GM19351 (cell line): ENCODE measurements at regions not wholly inside any gene's neighbourhood (a gene's known extent, or its start where the extent isn't known, plus 50 kb on each side); places are given as distances from the start of the nearest gene placed in this dataset.

Source experiments
- ATAC-seq: cut with Tn5 transposase; IDR thresholded peaks from one replicate; pipeline ENCODE4 v1.9.1; 2021; ENCODE audit warnings: mild to moderate bottlenecking, moderate library complexity; ENCODE audit not compliant: unreplicated experiment

DNA sequence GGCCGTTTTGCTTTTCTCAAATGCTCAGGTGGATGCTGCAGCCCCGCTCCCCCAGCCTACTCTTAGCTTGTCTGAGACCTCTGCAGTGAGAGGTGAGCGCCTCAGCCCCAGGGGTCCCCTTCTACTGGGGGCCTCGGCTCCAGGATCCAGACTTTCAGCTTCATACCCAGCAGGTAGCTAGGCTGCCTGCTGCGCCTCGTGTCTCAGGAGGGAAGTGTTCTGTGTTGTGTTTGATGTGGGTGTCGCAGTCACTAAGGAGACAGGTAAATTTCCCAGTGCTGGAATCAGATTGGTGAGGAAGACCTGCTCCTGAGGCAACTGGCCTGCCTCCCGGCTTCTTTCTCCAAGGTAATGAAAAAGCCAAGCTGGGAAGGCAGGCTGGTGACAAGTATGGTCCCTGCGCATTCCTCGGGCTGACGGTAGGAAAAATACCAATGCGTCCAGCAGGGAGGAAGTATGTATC, 604.0 kb upstream of the SALL1 start:
- no peak for ATAC-seq

DNA sequence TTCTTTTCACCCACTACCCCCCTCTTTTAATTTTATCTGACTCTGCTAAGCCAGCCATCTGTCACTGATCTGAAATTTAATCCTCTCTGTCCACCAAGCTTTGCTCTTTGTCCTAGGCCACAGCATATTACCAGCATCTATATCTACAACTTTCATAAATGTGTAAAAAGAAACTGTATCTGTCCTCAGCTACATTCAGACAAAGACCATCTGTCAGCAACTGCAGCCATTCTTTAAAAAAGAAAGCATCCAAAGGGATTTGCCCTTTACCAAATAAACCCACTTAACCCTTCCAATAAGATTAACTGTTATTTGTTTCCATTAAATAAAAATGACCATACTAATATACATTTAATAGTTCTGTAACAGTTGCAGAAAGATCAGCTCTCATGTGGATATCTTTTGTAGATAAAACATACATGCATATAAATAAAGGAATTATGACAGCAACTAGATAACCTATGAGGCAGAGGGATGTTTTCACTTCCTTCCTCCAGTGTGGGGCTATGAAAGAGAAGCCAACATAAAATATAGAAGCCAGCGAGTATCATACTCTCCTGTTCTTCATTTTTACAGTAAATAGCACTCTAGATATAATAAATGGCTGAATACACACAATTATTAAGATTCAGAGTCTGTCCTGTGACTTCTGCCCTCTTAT, 602.5 kb upstream of the SALL1 start:
- ATAC-seq = no peak

DNA sequence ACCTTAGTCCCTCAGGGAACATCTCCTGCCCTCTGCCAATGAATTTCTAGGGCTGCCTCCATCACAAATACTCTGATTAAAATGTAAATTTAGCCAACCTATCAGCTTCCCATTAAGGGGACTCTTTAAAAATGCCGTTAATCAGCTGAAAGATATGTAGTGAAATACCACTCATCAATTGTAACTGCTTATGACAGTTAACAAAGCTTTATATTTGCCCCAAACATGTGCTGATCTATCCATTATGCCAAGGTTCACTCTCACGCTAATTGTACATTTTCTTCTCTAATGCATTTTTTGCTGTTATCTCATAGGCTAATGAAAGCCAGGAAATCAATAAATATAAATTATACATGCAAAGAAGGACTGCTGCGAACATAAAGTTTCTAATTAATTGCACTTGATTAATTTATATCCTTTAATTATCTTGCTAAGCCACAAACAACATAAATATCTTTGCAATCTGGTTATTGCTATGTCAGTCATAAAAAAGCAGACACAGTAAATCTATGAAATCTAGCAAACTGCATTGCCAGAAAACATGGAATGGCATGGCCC, 601.4 kb upstream of the SALL1 start:
- ATAC-seq = no peak

DNA sequence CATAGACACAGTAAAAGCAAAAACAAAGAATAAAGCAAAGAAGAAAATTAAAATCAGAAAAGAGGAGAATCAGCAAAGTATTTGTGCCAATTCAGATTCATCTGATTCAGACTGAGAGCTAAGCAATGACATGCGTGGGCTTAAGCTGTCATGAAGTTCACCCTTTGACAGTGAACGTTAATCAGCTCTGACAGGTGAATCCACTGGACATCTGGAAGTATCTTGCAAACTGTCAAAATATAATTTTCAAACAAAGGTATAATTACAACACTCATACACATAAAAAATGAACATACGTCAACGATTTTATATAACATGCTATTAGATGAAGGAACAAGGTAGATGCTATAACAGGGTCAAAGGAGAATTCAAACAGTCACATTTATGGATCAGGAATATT, 596.3 kb upstream of the SALL1 start:
- ATAC-seq = no peak

DNA sequence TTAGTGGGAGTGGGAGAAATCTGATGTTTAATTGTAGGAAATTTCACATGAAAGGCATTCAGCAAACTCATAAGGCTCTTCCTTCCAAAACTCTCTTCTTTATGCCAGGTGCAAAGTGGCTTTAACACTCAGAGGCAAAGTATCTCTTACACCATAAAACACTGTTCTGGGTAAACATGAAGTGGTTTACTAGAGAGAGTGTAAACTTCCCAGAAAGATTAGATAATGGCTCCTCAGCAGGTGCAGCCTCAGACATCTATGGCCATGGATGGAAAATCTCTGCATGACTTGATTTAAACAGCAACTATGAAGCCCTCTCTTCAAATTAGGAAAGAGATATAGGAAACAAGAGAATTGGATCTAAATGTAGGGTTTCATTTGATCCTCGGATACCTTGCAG, 583.1 kb upstream of the SALL1 start:
- no peak for ATAC-seq

DNA sequence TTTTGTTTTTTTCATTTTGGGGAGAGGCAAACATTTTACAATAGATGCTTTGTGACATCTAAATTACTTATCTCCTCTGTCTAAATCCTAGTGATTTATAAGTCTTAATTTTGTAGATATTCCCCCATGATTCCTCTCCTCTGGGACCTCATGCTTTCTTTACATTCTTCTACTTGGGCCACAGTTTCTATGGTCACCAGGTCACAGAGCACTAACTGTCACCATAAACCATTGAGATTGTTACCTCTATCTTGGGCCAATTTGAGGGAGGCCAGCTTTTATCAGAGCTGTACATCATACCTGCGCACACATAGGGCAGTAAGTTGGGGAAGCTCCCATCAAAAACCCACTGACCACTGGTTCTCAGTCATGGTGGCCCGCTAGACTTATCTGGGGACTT, 582.1 kb upstream of the SALL1 start:
- no peak for ATAC-seq

DNA sequence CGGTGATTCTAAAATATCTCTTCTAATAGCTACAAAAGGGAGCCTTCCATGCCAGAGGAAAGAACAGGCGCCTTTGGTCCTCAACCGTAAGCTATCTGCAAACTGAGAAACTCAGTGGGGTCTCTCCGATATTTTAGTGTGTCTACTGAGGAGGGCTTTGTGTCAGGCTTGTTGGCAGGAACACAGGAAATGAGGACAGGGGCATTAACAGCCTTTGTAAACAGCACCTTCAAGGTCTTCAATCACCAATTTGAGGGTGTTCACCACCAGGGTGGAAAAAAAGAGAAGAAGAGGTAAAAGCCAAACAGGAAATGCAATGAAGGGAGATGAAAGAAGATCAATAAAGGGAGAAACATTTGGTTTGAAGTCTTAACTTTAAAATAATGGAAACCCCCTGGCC, 580.1 kb upstream of the SALL1 start:
- ATAC-seq = no peak

DNA sequence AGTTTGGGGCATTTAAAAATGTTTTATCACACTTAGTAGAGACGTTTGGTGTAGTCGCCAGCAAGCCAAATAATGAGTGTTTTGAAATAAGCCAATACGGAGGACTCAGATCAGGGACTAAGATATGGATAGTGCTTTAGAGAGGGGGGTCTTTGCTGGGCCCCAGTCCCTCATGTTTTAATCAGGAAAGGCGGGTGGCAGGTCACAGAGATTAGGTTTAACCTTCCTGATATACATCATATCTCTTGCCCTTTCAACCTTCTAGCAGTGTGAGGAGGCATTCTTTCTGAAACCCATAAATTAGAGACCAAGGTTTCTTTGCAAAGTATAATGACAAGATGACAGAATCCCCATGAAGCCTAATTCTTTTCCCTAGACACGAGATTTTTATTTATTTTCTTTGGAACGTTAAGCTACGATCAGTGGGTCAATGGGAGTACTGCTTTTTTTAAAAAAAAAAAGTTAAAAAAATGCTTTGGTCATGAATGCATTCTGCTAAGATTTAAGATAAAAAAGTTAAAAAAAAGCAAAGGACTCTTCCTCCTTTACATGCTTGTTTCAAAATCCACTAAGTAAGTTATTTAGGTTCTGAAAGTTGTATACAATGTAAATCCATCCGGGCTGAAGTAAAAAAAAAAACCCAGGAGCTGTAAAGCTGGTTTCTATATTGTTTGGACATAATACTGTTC, 572.1 kb upstream of the SALL1 start:
- no peak for ATAC-seq

DNA sequence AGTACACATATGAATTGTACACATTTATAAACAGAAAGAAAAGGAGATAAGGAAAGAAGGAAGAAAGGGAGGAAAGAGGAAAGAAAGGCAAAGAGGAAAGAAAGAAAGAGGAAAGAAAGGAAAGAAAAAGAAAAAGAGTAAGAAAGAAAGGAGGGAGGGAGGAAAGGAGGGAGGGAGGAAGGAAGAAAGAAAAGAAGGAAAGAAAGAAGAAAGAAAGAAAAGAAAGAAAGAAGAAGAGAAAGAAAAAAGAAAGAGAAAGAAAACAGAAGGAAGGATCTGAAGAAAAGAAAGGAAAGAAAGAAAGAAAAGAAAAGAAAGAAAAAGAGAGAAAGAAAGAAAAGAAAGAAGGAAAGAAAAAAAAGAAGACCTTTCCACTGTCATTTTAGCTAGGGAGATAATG, 571.4 kb upstream of the SALL1 start:
- no peak for ATAC-seq

DNA sequence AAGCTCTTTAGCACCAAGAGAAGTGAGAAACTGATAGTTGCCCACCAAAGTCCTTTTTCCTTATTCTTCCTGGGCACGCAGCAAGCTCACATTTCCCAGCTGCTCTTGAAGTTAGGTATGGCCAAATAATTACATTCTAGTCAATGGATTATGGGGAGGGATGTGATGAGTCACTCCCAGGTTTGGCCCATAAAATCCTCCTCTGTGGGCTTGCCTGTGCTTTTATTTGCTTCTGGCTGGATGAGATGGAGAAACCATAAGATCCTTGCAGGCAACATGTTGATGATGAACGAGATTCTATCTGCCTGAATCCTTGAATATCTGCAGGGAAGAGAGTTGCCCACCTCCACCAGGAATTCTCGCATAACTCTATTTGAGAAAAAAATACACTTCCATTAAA, 568.3 kb upstream of the SALL1 start:
- no peak for ATAC-seq

DNA sequence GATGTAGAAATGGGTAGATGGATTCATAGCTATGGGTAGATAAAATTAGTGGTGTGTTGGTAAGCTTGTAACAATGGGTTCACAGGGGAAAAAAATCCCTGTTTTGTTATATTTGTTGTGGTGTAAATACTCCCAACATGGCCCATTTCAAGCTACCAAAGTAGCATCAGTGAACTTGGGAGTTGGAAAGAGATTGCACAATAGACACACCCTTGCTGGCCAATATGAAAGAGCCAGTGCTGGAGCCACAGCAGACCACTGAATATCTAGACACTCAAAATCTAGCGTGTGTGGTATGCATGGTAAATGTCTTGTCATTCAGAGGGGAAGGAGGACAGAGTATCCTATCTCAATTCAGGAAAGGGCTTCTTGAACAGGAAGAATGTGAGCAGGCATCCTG, 565.1 kb upstream of the SALL1 start:
- ATAC-seq = no peak

DNA sequence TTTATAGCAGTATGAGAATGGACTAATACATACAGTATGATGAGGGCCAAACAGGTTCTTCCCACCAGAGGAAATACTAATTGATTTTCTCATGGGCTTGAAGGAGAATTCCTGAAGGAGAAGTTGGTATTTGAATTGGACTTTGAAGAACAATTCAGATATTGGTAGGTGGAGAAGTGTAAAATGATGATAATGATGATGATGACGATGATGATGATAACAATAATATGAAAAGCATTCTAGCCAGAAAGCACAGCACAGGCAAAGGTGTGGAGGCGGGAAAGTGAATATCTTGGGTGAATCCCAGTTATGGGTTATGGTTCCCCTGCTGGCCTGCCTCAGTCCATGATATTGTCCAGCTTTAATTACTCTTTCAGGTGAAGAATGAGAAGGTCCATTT, 562.4 kb upstream of the SALL1 start:
- no peak for ATAC-seq

DNA sequence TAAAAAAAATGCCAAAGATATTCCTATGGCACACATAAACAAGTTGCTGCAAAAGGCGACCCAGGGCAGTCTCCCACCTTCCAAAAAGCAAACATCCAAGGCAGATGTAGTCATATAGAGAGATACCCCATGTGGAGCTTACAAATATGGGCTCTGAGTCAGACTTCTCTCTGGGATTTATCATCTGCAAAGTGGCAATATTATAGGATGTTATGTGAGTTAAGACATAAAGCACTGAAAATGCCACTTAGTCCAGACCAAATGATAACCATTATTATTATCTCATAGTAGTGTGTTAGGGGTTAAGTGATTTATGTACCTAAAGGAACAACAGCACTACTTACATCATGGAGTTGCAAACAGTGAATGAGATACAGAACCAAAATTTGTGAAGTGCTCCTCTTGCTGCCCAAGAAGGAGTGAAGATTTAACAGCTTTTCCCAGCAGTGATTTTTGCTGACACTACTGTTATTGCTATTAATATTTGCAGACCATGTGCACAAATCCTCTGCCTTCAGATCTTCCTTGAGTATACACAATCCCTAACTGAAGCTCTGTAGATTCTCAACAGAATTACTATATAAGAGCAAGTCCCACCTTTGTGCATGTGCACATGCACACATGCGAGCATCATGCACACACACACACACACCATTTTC, 560.0 kb upstream of the SALL1 start:
- ATAC-seq = no peak

DNA sequence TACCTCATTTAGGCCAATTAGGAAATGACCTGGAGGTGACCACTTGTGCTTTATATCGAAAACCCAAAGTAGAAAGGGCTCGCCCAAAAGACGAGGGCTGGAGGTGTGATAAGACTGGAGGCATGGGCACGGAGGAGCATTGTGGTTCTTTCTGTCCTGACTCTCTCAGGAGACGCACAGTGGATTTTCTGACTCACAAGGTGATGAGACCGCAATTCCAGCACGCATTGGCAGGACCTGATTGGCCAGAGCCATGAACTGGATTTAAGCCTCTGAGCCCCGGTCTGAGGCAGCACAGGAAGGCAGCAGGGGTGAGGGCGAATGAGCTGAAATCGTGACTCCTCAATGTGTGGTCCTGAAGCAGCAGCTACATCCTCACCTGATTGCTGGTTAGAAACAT, 559.1 kb upstream of the SALL1 start:
- no peak for ATAC-seq

DNA sequence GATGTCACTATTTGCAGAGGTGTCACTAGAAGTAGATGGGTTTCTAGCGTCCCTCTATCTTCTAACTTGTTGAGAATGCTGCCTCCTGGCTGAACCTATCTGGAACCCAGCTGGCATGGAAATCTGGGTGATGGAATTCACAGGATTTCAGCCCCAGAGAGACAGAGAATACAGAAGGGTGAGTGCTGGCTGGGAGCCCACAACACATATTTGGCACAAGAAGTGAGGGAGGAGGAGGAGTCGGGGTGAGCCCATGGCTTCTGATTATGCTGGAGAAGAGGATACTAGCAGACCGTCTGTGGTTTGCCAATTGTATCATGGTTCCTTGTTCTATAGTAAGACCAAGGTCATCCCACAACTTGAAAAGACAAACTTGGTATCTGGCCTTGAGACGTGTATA, 557.8 kb upstream of the SALL1 start:
- no peak for ATAC-seq

DNA sequence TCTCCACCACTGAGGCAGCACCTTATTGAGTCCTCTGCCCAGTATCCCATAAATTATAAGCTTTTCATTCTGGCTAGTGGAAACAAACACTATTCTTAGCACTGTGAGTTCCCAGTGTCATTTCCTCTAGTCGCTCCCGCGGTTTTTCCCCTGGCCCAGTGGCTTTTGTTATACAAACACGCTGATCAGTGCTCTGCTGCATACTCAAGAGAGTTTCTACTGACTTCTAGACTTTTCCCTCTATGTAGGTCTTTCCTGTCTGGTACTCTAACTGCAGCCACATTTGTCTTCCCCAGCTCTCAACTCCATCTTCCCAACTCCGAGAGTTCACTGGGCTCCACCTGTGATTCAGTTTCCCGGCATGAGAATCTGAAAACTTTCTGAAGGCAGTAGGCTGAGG, 556.6 kb upstream of the SALL1 start:
- ATAC-seq = no peak

DNA sequence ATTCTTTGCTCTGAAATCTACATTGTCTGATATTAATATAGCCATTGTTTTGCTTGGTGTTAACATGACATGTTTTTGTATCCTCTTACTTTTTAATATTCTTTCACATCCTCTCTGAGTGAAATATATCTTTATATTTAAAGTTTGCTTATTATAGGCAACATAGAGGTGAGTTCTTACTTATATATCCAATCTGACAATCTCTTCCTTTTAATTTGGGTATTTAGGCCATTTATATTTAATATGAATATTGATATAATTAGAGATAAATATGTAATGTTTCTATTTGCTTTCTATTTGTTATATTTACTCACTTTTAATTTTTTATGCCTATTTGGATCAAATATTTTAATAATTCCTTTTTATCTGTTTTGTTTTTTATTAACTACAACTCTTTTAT, 554.1 kb upstream of the SALL1 start:
- ATAC-seq = no peak

DNA sequence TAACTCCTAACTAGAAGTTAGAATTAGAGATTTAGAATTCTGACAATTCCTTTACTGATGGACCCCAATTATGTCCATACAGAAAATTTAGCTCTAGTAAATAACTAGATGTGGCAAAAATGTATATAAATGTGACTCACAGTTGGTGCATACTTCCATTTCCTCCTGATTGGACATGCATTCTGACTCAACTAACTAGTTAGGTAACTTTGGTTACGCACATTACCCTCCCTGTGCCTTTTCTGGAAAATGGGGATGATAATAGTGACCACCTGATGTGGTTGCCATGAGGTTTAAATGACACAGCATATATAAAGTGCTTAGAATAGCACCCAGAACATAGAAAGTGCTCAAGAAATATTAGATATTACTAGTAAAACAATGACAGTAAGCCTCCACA, 550.0 kb upstream of the SALL1 start:
- ATAC-seq = no peak

DNA sequence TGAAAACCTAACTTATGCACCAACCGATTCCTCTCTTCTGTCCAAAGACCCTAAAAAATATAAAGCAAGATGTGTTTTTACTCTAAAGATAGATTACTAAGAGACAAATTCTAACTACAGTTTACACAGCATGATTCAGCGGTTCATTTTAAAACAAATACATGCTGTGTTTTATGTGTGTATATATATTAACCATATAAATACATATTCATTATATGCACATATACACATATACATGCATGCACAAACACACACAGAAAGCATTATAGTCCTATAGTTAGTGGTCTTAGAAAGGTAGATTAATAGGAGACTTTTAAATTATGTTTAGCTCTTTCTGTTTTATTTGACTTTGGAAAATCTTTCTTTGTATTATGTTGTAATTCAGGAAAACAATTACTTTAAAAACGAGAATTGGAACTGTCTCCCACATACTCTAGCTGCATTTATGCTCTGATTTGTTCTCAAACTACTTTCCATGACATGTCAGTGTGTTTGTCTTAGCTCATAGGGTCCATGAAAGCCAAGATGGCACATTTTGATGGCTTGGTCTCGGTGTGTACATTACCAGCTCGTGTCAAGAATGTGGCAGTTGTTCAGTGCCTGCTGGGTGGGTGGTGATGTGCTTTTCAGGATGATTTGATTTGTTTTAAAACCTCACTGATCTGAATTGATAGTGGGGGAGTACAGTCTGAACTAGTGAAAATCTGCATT, 548.8 kb upstream of the SALL1 start:
- no peak for ATAC-seq

DNA sequence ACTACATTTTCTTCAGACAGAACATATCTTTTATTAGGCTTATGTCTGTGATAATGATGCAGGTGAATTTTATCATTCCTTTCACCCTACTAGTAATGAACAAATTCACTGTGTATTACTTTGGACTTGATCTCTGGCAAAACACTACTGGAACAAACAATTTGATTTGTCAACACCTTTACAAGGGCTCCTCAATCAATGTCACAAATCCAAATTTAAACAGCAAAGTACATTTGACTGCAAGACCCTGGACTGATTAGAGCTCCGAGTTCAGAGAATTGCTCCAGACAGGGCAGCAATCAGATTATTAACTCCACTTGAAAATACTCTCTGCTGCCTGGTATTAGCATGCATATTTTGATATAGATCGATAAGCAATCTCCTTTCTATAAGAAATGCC, 547.6 kb upstream of the SALL1 start:
- no peak for ATAC-seq

DNA sequence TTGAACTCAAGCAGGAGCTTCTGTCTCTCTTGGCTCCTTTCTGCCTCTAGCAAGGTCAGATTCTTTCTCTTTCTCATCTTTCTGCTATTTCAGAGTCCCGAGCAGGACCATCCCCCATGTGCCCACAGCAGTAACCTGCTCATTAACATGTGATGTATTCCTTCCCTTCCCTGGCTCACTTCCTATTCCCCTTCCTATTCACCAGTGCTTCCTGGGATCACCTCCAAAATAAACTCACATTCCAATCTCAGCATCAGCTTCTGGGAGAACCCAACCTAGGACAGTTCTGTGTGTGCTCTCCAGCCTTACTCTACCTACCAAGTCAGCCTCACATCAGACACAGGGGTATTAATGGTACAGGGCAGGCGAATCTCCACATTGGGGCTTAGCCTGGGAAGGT, 546.4 kb upstream of the SALL1 start:
- ATAC-seq = no peak
